SK-N-SH (cell line): ENCODE measurements at regions not wholly inside any gene's neighbourhood (a gene's known extent, or its start where the extent isn't known, plus 50 kb on each side); places are given as distances from the start of the nearest gene placed in this dataset.

Source experiments
- CHD2 ChIP-seq: fragments of 150-350 bp; IDR thresholded peaks from 2 replicates; pipeline ENCODE4 v1.6.1; 2018; ENCODE audit warnings: low read length; ENCODE audit not compliant: partially characterized antibody
- EP300 ChIP-seq, 2 experiments: IDR thresholded peaks; 2 replicates each; pipeline versions ENCODE4 v1.4.0 to v1.6.1; 2012; ENCODE audit warnings: borderline replicate concordance in 1 of 2, low read depth in 1 of 2, low read length in 1 of 2
- FOXM1 ChIP-seq: IDR thresholded peaks from 2 replicates; pipeline ENCODE4 v1.4.0; 2012; ENCODE audit warnings: low read depth, mild to moderate bottlenecking
- MEF2A ChIP-seq: IDR thresholded peaks from 2 replicates; pipeline ENCODE4 v1.4.0; 2012; ENCODE audit warnings: low read depth, borderline replicate concordance
- MXI1 ChIP-seq: IDR thresholded peaks from 2 replicates; pipeline ENCODE4 v1.6.1; 2012; ENCODE audit warnings: mild to moderate bottlenecking, low read depth, low read length, improper control_type of control experiment
- NRF1 ChIP-seq: IDR thresholded peaks from 2 replicates; pipeline ENCODE4 v1.6.1; 2012; ENCODE audit warnings: low read depth, mild to moderate bottlenecking, low read length
- POLR2AphosphoS5 ChIP-seq: IDR thresholded peaks from 2 replicates; pipeline ENCODE4 v1.6.1; 2012; ENCODE audit warnings: low read depth, low read length
- RAD21 ChIP-seq: IDR thresholded peaks from 2 replicates; pipeline ENCODE4 v1.6.1; 2012; ENCODE audit warnings: mild to moderate bottlenecking, low read length
- TCF12 ChIP-seq: IDR thresholded peaks from 2 replicates; pipeline ENCODE4 v1.4.0; 2012
- TF ChIP-seq, protein P1 (sequence below): fragments of 200-600 bp; sonication (generic); IDR thresholded peaks from 2 replicates; pipeline ENCODE4 v1.6.1; 2017; ENCODE audit warnings: antibody characterized with exemption, mild to moderate bottlenecking, moderate library complexity
- TF ChIP-seq, protein P2 (sequence below): IDR thresholded peaks from 2 replicates; pipeline ENCODE4 v1.6.1; 2012; ENCODE audit warnings: mild to moderate bottlenecking, low read depth, low read length, moderate library complexity
- TF ChIP-seq, protein P3 (sequence below): IDR thresholded peaks from 2 replicates; pipeline ENCODE4 v1.4.0; 2012; ENCODE audit warnings: low read depth, borderline replicate concordance
- TF ChIP-seq, protein P4 (sequence below): IDR thresholded peaks from 2 replicates; pipeline ENCODE4 v1.4.0; 2012; ENCODE audit warnings: low read depth

DNA sequence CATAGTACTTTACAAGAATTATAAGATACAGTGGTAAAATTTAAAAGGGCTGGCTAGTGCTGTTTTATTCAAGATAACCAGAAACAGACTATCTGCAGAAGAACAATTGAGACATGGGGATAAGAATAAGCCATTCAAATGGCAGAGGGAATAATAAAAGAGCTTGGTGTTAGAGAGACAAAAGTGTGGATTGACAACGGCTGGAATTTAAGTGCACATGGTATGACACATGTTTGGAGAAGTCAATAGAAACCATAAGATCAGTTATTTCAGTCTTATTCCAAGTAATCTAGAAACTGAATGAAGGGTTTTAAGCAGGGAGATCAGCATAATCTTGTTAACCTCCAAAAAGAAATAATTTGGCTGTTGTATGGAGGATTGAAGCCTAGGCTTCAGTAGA is 1205.5 kb upstream of the CITED2 start:
- TF ChIP-seq, protein P1, sequence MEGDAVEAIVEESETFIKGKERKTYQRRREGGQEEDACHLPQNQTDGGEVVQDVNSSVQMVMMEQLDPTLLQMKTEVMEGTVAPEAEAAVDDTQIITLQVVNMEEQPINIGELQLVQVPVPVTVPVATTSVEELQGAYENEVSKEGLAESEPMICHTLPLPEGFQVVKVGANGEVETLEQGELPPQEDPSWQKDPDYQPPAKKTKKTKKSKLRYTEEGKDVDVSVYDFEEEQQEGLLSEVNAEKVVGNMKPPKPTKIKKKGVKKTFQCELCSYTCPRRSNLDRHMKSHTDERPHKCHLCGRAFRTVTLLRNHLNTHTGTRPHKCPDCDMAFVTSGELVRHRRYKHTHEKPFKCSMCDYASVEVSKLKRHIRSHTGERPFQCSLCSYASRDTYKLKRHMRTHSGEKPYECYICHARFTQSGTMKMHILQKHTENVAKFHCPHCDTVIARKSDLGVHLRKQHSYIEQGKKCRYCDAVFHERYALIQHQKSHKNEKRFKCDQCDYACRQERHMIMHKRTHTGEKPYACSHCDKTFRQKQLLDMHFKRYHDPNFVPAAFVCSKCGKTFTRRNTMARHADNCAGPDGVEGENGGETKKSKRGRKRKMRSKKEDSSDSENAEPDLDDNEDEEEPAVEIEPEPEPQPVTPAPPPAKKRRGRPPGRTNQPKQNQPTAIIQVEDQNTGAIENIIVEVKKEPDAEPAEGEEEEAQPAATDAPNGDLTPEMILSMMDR = no peak
- TF ChIP-seq FOXM1 (no peak), MXI1 (no peak), CHD2 (no peak), NRF1 (no peak), EP300 (IDR thresholded peaks at IDR 0.05; ENCODE audit: borderline replicate concordance in 1 of 2, low read depth in 1 of 2, low read length in 1 of 2) (no peak), TCF12 (no peak), POLR2AphosphoS5 (no peak), RAD21 (no peak), MEF2A (no peak)
- TF ChIP-seq, protein P2, sequence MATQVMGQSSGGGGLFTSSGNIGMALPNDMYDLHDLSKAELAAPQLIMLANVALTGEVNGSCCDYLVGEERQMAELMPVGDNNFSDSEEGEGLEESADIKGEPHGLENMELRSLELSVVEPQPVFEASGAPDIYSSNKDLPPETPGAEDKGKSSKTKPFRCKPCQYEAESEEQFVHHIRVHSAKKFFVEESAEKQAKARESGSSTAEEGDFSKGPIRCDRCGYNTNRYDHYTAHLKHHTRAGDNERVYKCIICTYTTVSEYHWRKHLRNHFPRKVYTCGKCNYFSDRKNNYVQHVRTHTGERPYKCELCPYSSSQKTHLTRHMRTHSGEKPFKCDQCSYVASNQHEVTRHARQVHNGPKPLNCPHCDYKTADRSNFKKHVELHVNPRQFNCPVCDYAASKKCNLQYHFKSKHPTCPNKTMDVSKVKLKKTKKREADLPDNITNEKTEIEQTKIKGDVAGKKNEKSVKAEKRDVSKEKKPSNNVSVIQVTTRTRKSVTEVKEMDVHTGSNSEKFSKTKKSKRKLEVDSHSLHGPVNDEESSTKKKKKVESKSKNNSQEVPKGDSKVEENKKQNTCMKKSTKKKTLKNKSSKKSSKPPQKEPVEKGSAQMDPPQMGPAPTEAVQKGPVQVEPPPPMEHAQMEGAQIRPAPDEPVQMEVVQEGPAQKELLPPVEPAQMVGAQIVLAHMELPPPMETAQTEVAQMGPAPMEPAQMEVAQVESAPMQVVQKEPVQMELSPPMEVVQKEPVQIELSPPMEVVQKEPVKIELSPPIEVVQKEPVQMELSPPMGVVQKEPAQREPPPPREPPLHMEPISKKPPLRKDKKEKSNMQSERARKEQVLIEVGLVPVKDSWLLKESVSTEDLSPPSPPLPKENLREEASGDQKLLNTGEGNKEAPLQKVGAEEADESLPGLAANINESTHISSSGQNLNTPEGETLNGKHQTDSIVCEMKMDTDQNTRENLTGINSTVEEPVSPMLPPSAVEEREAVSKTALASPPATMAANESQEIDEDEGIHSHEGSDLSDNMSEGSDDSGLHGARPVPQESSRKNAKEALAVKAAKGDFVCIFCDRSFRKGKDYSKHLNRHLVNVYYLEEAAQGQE = no peak
- TF ChIP-seq, protein P3, sequence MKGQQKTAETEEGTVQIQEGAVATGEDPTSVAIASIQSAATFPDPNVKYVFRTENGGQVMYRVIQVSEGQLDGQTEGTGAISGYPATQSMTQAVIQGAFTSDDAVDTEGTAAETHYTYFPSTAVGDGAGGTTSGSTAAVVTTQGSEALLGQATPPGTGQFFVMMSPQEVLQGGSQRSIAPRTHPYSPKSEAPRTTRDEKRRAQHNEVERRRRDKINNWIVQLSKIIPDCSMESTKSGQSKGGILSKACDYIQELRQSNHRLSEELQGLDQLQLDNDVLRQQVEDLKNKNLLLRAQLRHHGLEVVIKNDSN = no peak
- TF ChIP-seq, protein P4, sequence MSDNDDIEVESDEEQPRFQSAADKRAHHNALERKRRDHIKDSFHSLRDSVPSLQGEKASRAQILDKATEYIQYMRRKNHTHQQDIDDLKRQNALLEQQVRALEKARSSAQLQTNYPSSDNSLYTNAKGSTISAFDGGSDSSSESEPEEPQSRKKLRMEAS = no peak
